ENCODE measurements at regions not wholly inside any gene's neighbourhood (a gene's known extent, or its start where the extent isn't known, plus 50 kb on each side); places are given as distances from the start of the nearest gene placed in this dataset.

GRCh38 chr1:79667166-79667565, 660.6 kb upstream of the ADGRL4 start:
- Histone ChIP-seq H3K9me3 (ENCODE audit: control insufficient read depth, low read length) (no peaks in the 10 kb centered on the region), H3K36me3 (ENCODE audit: control insufficient read depth, insufficient read depth, low read length) (no peaks in the 10 kb centered on the region), H3K27ac (ENCODE audit: low read depth, low read length, severe bottlenecking) (no peak overlapping the region), H3K4me3 (ENCODE audit: extremely low read depth, insufficient read depth, low read length, poor library complexity, severe bottlenecking) (no peak overlapping the region), H3K4me1 (ENCODE audit: control insufficient read depth, insufficient read depth, low read length, poor library complexity, severe bottlenecking) (no peaks in the 10 kb centered on the region)
- WGBS, 2 experiments (ENCODE audit: insufficient coverage in 2 of 2) = no CpG with 5 or more reads among the region's 2 CpGs

- no peaks in the 10 kb centered on the region for H3K9me3 ChIP-seq (ENCODE audit: control insufficient read depth, low read length)
- H3K27ac ChIP-seq (ENCODE audit: low read depth, low read length, severe bottlenecking) = no peak overlapping the region
- 72% methylated on average over 2 of the region's 2 CpGs; no CpG with 5 or more reads in 1 of the 2 experiments for WGBS, 2 experiments (ENCODE audit: insufficient coverage in 2 of 2)
- no peaks in the 10 kb centered on the region for H3K36me3 ChIP-seq (ENCODE audit: control insufficient read depth, insufficient read depth, low read length)
- no peaks in the 10 kb centered on the region for H3K4me1 ChIP-seq (ENCODE audit: control insufficient read depth, insufficient read depth, low read length, poor library complexity, severe bottlenecking)
- H3K4me3 ChIP-seq (ENCODE audit: extremely low read depth, insufficient read depth, low read length, poor library complexity, severe bottlenecking) = no peak overlapping the region
These were observed 657.4 kb upstream of the ADGRL4 start for GRCh38 chr1:79663916-79664315.

GRCh38 chr1:79662596-79662995, 656.1 kb upstream of the ADGRL4 start:
- 88% methylated on average over 1 of the region's 1 CpG; no CpG with 5 or more reads in 1 of the 2 experiments for WGBS, 2 experiments (ENCODE audit: insufficient coverage in 2 of 2)

GRCh38 chr1:79660129-79660528, 653.6 kb upstream of the ADGRL4 start:
- H3K27ac ChIP-seq (ENCODE audit: low read depth, low read length, severe bottlenecking) = no peak overlapping the region
- H3K4me1 ChIP-seq (ENCODE audit: control insufficient read depth, insufficient read depth, low read length, poor library complexity, severe bottlenecking) = no peaks in the 10 kb centered on the region
- no peaks in the 10 kb centered on the region for H3K9me3 ChIP-seq (ENCODE audit: control insufficient read depth, low read length)
- no CpG with 5 or more reads among the region's 2 CpGs for WGBS, 2 experiments (ENCODE audit: insufficient coverage in 2 of 2)
- H3K36me3 ChIP-seq (ENCODE audit: control insufficient read depth, insufficient read depth, low read length) = no peaks in the 10 kb centered on the region
- no peak overlapping the region for H3K4me3 ChIP-seq (ENCODE audit: extremely low read depth, insufficient read depth, low read length, poor library complexity, severe bottlenecking)

More at GRCh38 chr1:79662596-79662995, 656.1 kb upstream of the ADGRL4 start:
- Histone ChIP-seq H3K27ac (ENCODE audit: low read depth, low read length, severe bottlenecking) (no peak overlapping the region), H3K4me3 (ENCODE audit: extremely low read depth, insufficient read depth, low read length, poor library complexity, severe bottlenecking) (no peak overlapping the region), H3K36me3 (ENCODE audit: control insufficient read depth, insufficient read depth, low read length) (no peaks in the 10 kb centered on the region), H3K4me1 (ENCODE audit: control insufficient read depth, insufficient read depth, low read length, poor library complexity, severe bottlenecking) (no peaks in the 10 kb centered on the region), H3K9me3 (ENCODE audit: control insufficient read depth, low read length) (no peaks in the 10 kb centered on the region)

- no peaks in the 10 kb centered on the region for H3K9me3 ChIP-seq (ENCODE audit: control insufficient read depth, low read length)
- H3K4me1 ChIP-seq (ENCODE audit: control insufficient read depth, insufficient read depth, low read length, poor library complexity, severe bottlenecking) = no peaks in the 10 kb centered on the region
- no peaks in the 10 kb centered on the region for H3K36me3 ChIP-seq (ENCODE audit: control insufficient read depth, insufficient read depth, low read length)
- no peak overlapping the region for H3K4me3 ChIP-seq (ENCODE audit: extremely low read depth, insufficient read depth, low read length, poor library complexity, severe bottlenecking)
- WGBS, 2 experiments (ENCODE audit: insufficient coverage in 2 of 2) = 67 to 75% methylated on average over 1 of the region's 2 CpGs
- H3K27ac ChIP-seq (ENCODE audit: low read depth, low read length, severe bottlenecking) = no peak overlapping the region
These were observed 651.6 kb upstream of the ADGRL4 start for GRCh38 chr1:79657951-79658658.

GRCh38 chr1:79655876-79656275, 649.3 kb upstream of the ADGRL4 start:
- no peak overlapping the region for H3K27ac ChIP-seq (ENCODE audit: low read depth, low read length, severe bottlenecking)
- 71% methylated on average over 1 of the region's 2 CpGs; no CpG with 5 or more reads in 1 of the 2 experiments for WGBS, 2 experiments (ENCODE audit: insufficient coverage in 2 of 2)

GRCh38 chr1:79652426-79652825, 645.9 kb upstream of the ADGRL4 start:
- Histone ChIP-seq H3K9me3 (ENCODE audit: control insufficient read depth, low read length) (no peaks in the 10 kb centered on the region), H3K27ac (ENCODE audit: low read depth, low read length, severe bottlenecking) (no peak overlapping the region), H3K4me1 (ENCODE audit: control insufficient read depth, insufficient read depth, low read length, poor library complexity, severe bottlenecking) (no peaks in the 10 kb centered on the region), H3K36me3 (ENCODE audit: control insufficient read depth, insufficient read depth, low read length) (no peaks in the 10 kb centered on the region), H3K4me3 (ENCODE audit: extremely low read depth, insufficient read depth, low read length, poor library complexity, severe bottlenecking) (no peak overlapping the region)
- 79 to 89% methylated on average over 2 of the region's 3 CpGs for WGBS, 2 experiments (ENCODE audit: insufficient coverage in 2 of 2)

More at GRCh38 chr1:79655876-79656275, 649.3 kb upstream of the ADGRL4 start:
- Histone ChIP-seq H3K9me3 (ENCODE audit: control insufficient read depth, low read length) (no peaks in the 10 kb centered on the region), H3K36me3 (ENCODE audit: control insufficient read depth, insufficient read depth, low read length) (no peaks in the 10 kb centered on the region), H3K4me3 (ENCODE audit: extremely low read depth, insufficient read depth, low read length, poor library complexity, severe bottlenecking) (no peak overlapping the region), H3K4me1 (ENCODE audit: control insufficient read depth, insufficient read depth, low read length, poor library complexity, severe bottlenecking) (no peaks in the 10 kb centered on the region)

- Histone ChIP-seq H3K27ac (ENCODE audit: low read depth, low read length, severe bottlenecking) (no peak overlapping the region), H3K36me3 (ENCODE audit: control insufficient read depth, insufficient read depth, low read length) (no peaks in the 10 kb centered on the region), H3K9me3 (ENCODE audit: control insufficient read depth, low read length) (no peaks in the 10 kb centered on the region), H3K4me1 (ENCODE audit: control insufficient read depth, insufficient read depth, low read length, poor library complexity, severe bottlenecking) (no peaks in the 10 kb centered on the region), H3K4me3 (ENCODE audit: extremely low read depth, insufficient read depth, low read length, poor library complexity, severe bottlenecking) (no peak overlapping the region)
- no CpG with 5 or more reads among the region's 1 CpG for WGBS, 2 experiments (ENCODE audit: insufficient coverage in 2 of 2)
These were observed 641.6 kb upstream of the ADGRL4 start for GRCh38 chr1:79648126-79648525.

GRCh38 chr1:79646880-79647279, 640.4 kb upstream of the ADGRL4 start:
- Histone ChIP-seq H3K4me3 (ENCODE audit: extremely low read depth, insufficient read depth, low read length, poor library complexity, severe bottlenecking) (no peak overlapping the region), H3K36me3 (ENCODE audit: control insufficient read depth, insufficient read depth, low read length) (no peaks in the 10 kb centered on the region), H3K27ac (ENCODE audit: low read depth, low read length, severe bottlenecking) (no peak overlapping the region), H3K4me1 (ENCODE audit: control insufficient read depth, insufficient read depth, low read length, poor library complexity, severe bottlenecking) (no peaks in the 10 kb centered on the region), H3K9me3 (ENCODE audit: control insufficient read depth, low read length) (no peaks in the 10 kb centered on the region)
- 69 to 71% methylated on average over 2 of the region's 3 CpGs for WGBS, 2 experiments (ENCODE audit: insufficient coverage in 2 of 2)

GRCh38 chr1:79638382-79638781, 631.9 kb upstream of the ADGRL4 start:
- no peak overlapping the region for H3K27ac ChIP-seq (ENCODE audit: low read depth, low read length, severe bottlenecking)
- 93 to 100% methylated on average over 2 of the region's 2 CpGs for WGBS, 2 experiments (ENCODE audit: insufficient coverage in 2 of 2)

GRCh38 chr1:79633456-79633855, 626.9 kb upstream of the ADGRL4 start:
- Histone ChIP-seq H3K27ac (ENCODE audit: low read depth, low read length, severe bottlenecking) (no peak overlapping the region), H3K9me3 (ENCODE audit: control insufficient read depth, low read length) (no peaks in the 10 kb centered on the region), H3K36me3 (ENCODE audit: control insufficient read depth, insufficient read depth, low read length) (no peaks in the 10 kb centered on the region), H3K4me3 (ENCODE audit: extremely low read depth, insufficient read depth, low read length, poor library complexity, severe bottlenecking) (no peak overlapping the region), H3K4me1 (ENCODE audit: control insufficient read depth, insufficient read depth, low read length, poor library complexity, severe bottlenecking) (no peaks in the 10 kb centered on the region)
- WGBS, 2 experiments (ENCODE audit: insufficient coverage in 2 of 2) = no CpG with 5 or more reads among the region's 1 CpG

More at GRCh38 chr1:79638382-79638781, 631.9 kb upstream of the ADGRL4 start:
- Histone ChIP-seq H3K4me1 (ENCODE audit: control insufficient read depth, insufficient read depth, low read length, poor library complexity, severe bottlenecking) (no peaks in the 10 kb centered on the region), H3K9me3 (ENCODE audit: control insufficient read depth, low read length) (no peaks in the 10 kb centered on the region), H3K4me3 (ENCODE audit: extremely low read depth, insufficient read depth, low read length, poor library complexity, severe bottlenecking) (no peak overlapping the region), H3K36me3 (ENCODE audit: control insufficient read depth, insufficient read depth, low read length) (no peaks in the 10 kb centered on the region)
